Endothelial cell of umbilical vein (primary cell): ENCODE measurements at regions not wholly inside any gene's neighbourhood (a gene's known extent, or its start where the extent isn't known, plus 50 kb on each side); places are given as distances from the start of the nearest gene placed in this dataset.

Experiments
- BruUV-seq: library from RNA; stranded (reverse); fragments of 400-500 nt; replicated peaks from 2 replicates; lab custom pipeline; 2021; lab: Mats Ljungman, UMichigan
- CTCF ChIA-PET: fragments of 300-600, 350-600 bp; sonication (Branson Sonifier 250); formaldehyde crosslinking; loops from one replicate; lab custom pipeline; 2021; ENCODE audit warnings: antibody characterized with exemption, inconsistent platforms; lab: Charles Lee
- POLR2A ChIA-PET: fragments of 300-600, 350-600 bp; sonication (Branson Sonifier 250); formaldehyde crosslinking; loops from one replicate; lab custom pipeline; 2021; ENCODE audit warnings: antibody characterized with exemption, inconsistent platforms; lab: Charles Lee
- DNase-seq: peaks from one replicate; pipeline ENCODE4 v3.0.0-alpha.2; 2011; ENCODE audit warnings: low read depth, low spot score
- FAIRE-seq: peaks from 2 replicates; lab custom pipeline; 2011; peaks lifted over from hg19 to GRCh38; lab: Jason Lieb, UNC
- H2AFZ ChIP-seq: 2 replicates; pipeline ENCODE4 v1.6.0; 2012; ENCODE audit warnings: low read depth, low read length, control low read depth, inconsistent platforms
- H3K27ac ChIP-seq: 2 replicates; pipeline ENCODE4 v1.5.1; 2011; ENCODE audit warnings: low read depth, mild to moderate bottlenecking, control low read depth, low read length, moderate library complexity; ENCODE audit not compliant: insufficient read depth
- H3K27me3 ChIP-seq, 2 experiments: 2 replicates each; pipeline versions ENCODE4 v1.6.0 to v1.6.1; 2011; ENCODE audit warnings: low read length in 2 of 2, mixed read lengths in 1 of 2; ENCODE audit not compliant: control insufficient read depth in 2 of 2, insufficient read depth in 2 of 2
- H3K36me3 ChIP-seq, 2 experiments: 2 replicates in 1 of 2; 3 replicates in 1 of 2; pipeline ENCODE4 v1.5.1; 2011; ENCODE audit warnings: low read length in 2 of 2, mild to moderate bottlenecking in 1 of 2, moderate library complexity in 1 of 2; ENCODE audit not compliant: control insufficient read depth in 2 of 2, insufficient read depth in 2 of 2; ENCODE audit errors: extremely low read depth in 1 of 2
- H3K4me1 ChIP-seq: 3 replicates; pipeline ENCODE4 v1.5.1; 2011; ENCODE audit warnings: mild to moderate bottlenecking, low read length; ENCODE audit not compliant: control insufficient read depth, insufficient read depth; ENCODE audit errors: extremely low read depth
- H3K4me2 ChIP-seq: 2 replicates; pipeline ENCODE4 v1.6.1; 2011; ENCODE audit warnings: low read length, control low read depth, mixed read lengths; ENCODE audit not compliant: insufficient read depth
- H3K4me3 ChIP-seq, 3 experiments: fragments of 200-600 bp in 1 of 3; sonication (generic), shearing (Covaris generic) in 1 of 3; replicated peaks in 1 of 3; 2 replicates each; pipeline ENCODE4 v1.5.1; 2011 to 2016; ENCODE audit warnings: control low read depth in 3 of 3, low read length in 3 of 3, mild to moderate bottlenecking in 2 of 3, inconsistent platforms in 1 of 3, low read depth in 1 of 3, moderate library complexity in 1 of 3; ENCODE audit not compliant: insufficient read depth in 1 of 3
- H3K79me2 ChIP-seq: 2 replicates; pipeline ENCODE4 v1.6.0; 2012; ENCODE audit warnings: low read length, inconsistent platforms; ENCODE audit not compliant: control insufficient read depth, insufficient read depth
- H3K9ac ChIP-seq: replicated peaks from 2 replicates; pipeline ENCODE3; 2011; ENCODE audit warnings: low read length, control low read depth; ENCODE audit not compliant: insufficient read depth; ENCODE audit errors: extremely low read depth
- H3K9me1 ChIP-seq: replicated peaks from 3 replicates; pipeline ENCODE4 v1.6.0; 2011; ENCODE audit warnings: mild to moderate bottlenecking, low read length; ENCODE audit not compliant: control insufficient read depth, insufficient read depth; ENCODE audit errors: extremely low read depth
- H3K9me3 ChIP-seq: replicated peaks from 2 replicates; pipeline ENCODE4 v1.5.1; 2012; ENCODE audit warnings: low read length, inconsistent platforms; ENCODE audit not compliant: control insufficient read depth, insufficient read depth
- H4K20me1 ChIP-seq: replicated peaks from 2 replicates; pipeline ENCODE3; 2011; ENCODE audit warnings: mild to moderate bottlenecking, low read length; ENCODE audit not compliant: control insufficient read depth, insufficient read depth; ENCODE audit errors: extremely low read depth
- GATA2 ChIP-seq: IDR thresholded peaks from 2 replicates; pipeline ENCODE4 v1.7.0; 2011; ENCODE audit warnings: low read depth, mild to moderate bottlenecking, moderate library complexity, mixed read lengths, low read length; ENCODE audit not compliant: insufficient read length, insufficient read depth
- JUN ChIP-seq: IDR thresholded peaks from 2 replicates; pipeline ENCODE4 v1.6.1; 2011; ENCODE audit warnings: borderline replicate concordance, low read depth; ENCODE audit not compliant: insufficient read length, insufficient read depth
- MAX ChIP-seq: IDR thresholded peaks from 2 replicates; pipeline ENCODE4 v1.6.1; 2011; ENCODE audit not compliant: insufficient read depth, insufficient read length
- MYC ChIP-seq: IDR thresholded peaks from one replicate; pipeline ENCODE4 v1.6.1; 2011; ENCODE audit warnings: mild to moderate bottlenecking, low read depth, low read length
- dilution Hi-C: fragments of 300-500 bp; cut with MboI; formaldehyde crosslinking; loops from one replicate; pipeline ENCODE4 v1.15.0; 2019; ENCODE audit warnings: low sequenced_read_pairs; ENCODE audit not compliant: extremely low pct_ligation_motif_present
- intact Hi-C: fragments of 100-400 bp; cut with micrococcal nuclease; formaldehyde crosslinking; loops from one replicate; pipeline ENCODE4 v1.10.0; 2022
- TF ChIP-seq, protein P1 (sequence below), 2 donors: IDR thresholded peaks; 1 replicate in 1 of 2; 2 replicates in 1 of 2; pipeline ENCODE4 v1.5.1; 2011; ENCODE audit warnings: low read length in 2 of 2, mild to moderate bottlenecking in 2 of 2, moderate library complexity in 2 of 2, control low read depth in 1 of 2, inconsistent platforms in 1 of 2, low read depth in 1 of 2; ENCODE audit not compliant: insufficient read depth in 1 of 2; ENCODE audit errors: extremely low read depth in 1 of 2

DNA sequence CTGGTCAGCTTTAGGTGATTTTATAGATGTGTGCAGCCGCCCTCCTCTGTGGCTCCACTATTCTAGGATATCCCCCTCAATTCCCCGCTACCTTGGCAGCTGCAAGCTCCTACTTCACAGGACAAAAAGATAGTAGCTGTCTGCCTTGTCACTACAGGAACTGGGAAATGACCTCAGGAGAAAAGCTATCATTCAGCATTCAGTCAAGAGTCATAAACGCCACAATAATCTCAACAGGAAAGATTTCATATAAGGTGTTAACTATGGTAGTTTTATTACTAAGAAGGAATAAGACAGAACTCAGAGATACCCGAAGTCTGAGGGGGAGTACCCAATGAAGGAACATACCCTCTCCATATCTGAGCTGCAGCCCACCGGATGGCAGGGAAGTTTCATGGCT lies 63.9 kb downstream of the CRPPA start:
- Histone ChIP-seq H3K4me2 (no peak overlapping the region), H3K79me2 (no peaks in the 10 kb centered on the region), H3K9me1 (no peaks in the 10 kb centered on the region), H3K9ac (no peak overlapping the region), H4K20me1 (no peaks in the 10 kb centered on the region), H3K27ac (no peak overlapping the region), H3K4me3 (no peak overlapping the region), H3K9me3 (no peaks in the 10 kb centered on the region), H2AFZ (no peak overlapping the region), H3K4me1 (no peaks in the 10 kb centered on the region), H3K27me3 (no peaks in the 10 kb centered on the region), H3K36me3 (no peaks in the 10 kb centered on the region)
- DNase-seq, result no peak
- dilution Hi-C loops (no loop called here), intact Hi-C loops (no loop called here)
- POLR2A ChIA-PET, result no interaction called here
- CTCF ChIA-PET, result interaction anchor here (0.8 kb wide), 1 partner anchor 36 kb away, joined by 3 read pairs; no protein-coding TSS in a partner anchor
- no TSS peak for BruUV-seq
- TF ChIP-seq JUN (no peak), MYC (no peak), MAX (no peak), GATA2 (no peak)
- TF ChIP-seq, protein P1, sequence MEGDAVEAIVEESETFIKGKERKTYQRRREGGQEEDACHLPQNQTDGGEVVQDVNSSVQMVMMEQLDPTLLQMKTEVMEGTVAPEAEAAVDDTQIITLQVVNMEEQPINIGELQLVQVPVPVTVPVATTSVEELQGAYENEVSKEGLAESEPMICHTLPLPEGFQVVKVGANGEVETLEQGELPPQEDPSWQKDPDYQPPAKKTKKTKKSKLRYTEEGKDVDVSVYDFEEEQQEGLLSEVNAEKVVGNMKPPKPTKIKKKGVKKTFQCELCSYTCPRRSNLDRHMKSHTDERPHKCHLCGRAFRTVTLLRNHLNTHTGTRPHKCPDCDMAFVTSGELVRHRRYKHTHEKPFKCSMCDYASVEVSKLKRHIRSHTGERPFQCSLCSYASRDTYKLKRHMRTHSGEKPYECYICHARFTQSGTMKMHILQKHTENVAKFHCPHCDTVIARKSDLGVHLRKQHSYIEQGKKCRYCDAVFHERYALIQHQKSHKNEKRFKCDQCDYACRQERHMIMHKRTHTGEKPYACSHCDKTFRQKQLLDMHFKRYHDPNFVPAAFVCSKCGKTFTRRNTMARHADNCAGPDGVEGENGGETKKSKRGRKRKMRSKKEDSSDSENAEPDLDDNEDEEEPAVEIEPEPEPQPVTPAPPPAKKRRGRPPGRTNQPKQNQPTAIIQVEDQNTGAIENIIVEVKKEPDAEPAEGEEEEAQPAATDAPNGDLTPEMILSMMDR (IDR thresholded peaks at IDR 0.05; ENCODE audit: extremely low read depth in 1 of 2, insufficient read depth in 1 of 2, low read depth in 1 of 2, low read length in 2 of 2), result no peak
- FAIRE-seq, result no peak
